Left ventricle myocardium inferior (tissue), 1 donor: ENCODE measurements at regions not wholly inside any gene's neighbourhood (a gene's known extent, or its start where the extent isn't known, plus 50 kb on each side); places are given as distances from the start of the nearest gene placed in this dataset.
"Not testable (repeated sequence)": the region's sequence is repeated elsewhere in the genome, so short reads cannot be mapped to it uniquely, and the experiment has no call there.

Experiments used
- DNase-seq: peaks from one replicate; pipeline ENCODE4 v3.0.0-alpha.2; 2020
- H3K27ac ChIP-seq: fragments of 200-600 bp; replicated peaks from 2 replicates; pipeline ENCODE4 v1.8.0; 2021
- H3K27me3 ChIP-seq: fragments of 200-600 bp; 2 replicates; pipeline ENCODE4 v1.8.0; 2021; ENCODE audit warnings: low read depth
- H3K36me3 ChIP-seq: fragments of 200-600 bp; 2 replicates; pipeline ENCODE4 v1.8.0; 2021
- H3K4me1 ChIP-seq: fragments of 200-600 bp; 2 replicates; pipeline ENCODE4 v1.8.0; 2021
- H3K4me3 ChIP-seq: fragments of 200-600 bp; 2 replicates; pipeline ENCODE4 v1.8.0; 2021; ENCODE audit warnings: mild to moderate bottlenecking, moderate library complexity
- H3K9me3 ChIP-seq: fragments of 200-600 bp; replicated peaks from 2 replicates; pipeline ENCODE4 v1.8.0; 2021
- CTCF ChIP-seq: fragments of 200-600 bp; IDR thresholded peaks from 2 replicates; pipeline ENCODE4 v1.8.0; 2021; ENCODE audit warnings: antibody characterized with exemption, mild to moderate bottlenecking, borderline replicate concordance
- intact Hi-C: fragments of 100-400 bp; cut with micrococcal nuclease; formaldehyde crosslinking; loops from one replicate; pipeline ENCODE4 v1.11.0; 2022
- donor health status: DM: no; HTN: yes; CAD: no; lungs with severe emphysema.

- intact Hi-C loops: no loop called here
- H3K36me3 ChIP-seq: no peaks in the 10 kb centered on the region
- peak; percentile 48 for DNase-seq
- H3K4me1 ChIP-seq: peaks cover 37% of the 10 kb centered on the region
- H3K27me3 ChIP-seq: no peaks in the 10 kb centered on the region
- peak overlapping the region; percentile 93 for H3K27ac ChIP-seq
- no peak for TF ChIP-seq CTCF
- no peak overlapping the region for H3K4me3 ChIP-seq
- peaks cover 3% of the 10 kb centered on the region for H3K9me3 ChIP-seq
Observed at GRCh38 chr7:46600340-46600739, 679.3 kb upstream of the IGFBP3 start.

- intact Hi-C loops, H3K36me3 ChIP-seq: not testable (repeated sequence)
Observed at GRCh38 chr7:46594831-46595230, 673.8 kb upstream of the IGFBP3 start.

GRCh38 chr7:46590918-46591905 is 670.1 kb upstream of the IGFBP3 start:
- not testable (repeated sequence) for H3K36me3 ChIP-seq

More at GRCh38 chr7:46594831-46595230, 673.8 kb upstream of the IGFBP3 start:
- H3K4me1 ChIP-seq, H3K27ac ChIP-seq, H3K27me3 ChIP-seq, DNase-seq, H3K4me3 ChIP-seq: not testable (repeated sequence)
- H3K9me3 ChIP-seq: peaks cover 18% of the 10 kb centered on the region

GRCh38 chr7:46589286-46589685 is 668.2 kb upstream of the IGFBP3 start:
- Histone ChIP-seq H3K4me3 (no peak overlapping the region), H3K36me3 (no peaks in the 10 kb centered on the region), H3K27ac (no peak overlapping the region), H3K9me3 (peaks cover 15% of the 10 kb centered on the region), H3K4me1 (no peaks in the 10 kb centered on the region), H3K27me3 (no peaks in the 10 kb centered on the region)
- intact Hi-C loops: no loop called here
- TF ChIP-seq CTCF: no peak
- DNase-seq: no peak

More at GRCh38 chr7:46590918-46591905, 670.1 kb upstream of the IGFBP3 start:
- DNase-seq, intact Hi-C loops, H3K27me3 ChIP-seq, H3K27ac ChIP-seq, H3K4me1 ChIP-seq, H3K4me3 ChIP-seq: not testable (repeated sequence)
- H3K9me3 ChIP-seq: peaks cover 18% of the 10 kb centered on the region

GRCh38 chr7:46586406-46586805 is 665.3 kb upstream of the IGFBP3 start:
- no peaks in the 10 kb centered on the region for H3K9me3 ChIP-seq
- intact Hi-C loops: no loop called here
- H3K4me1 ChIP-seq: no peaks in the 10 kb centered on the region
- no peak overlapping the region for H3K4me3 ChIP-seq
- no peak for TF ChIP-seq CTCF
- H3K27me3 ChIP-seq: no peaks in the 10 kb centered on the region
- H3K36me3 ChIP-seq: no peaks in the 10 kb centered on the region
- H3K27ac ChIP-seq: no peak overlapping the region
- no peak for DNase-seq

GRCh38 chr7:46583656-46584055 is 662.6 kb upstream of the IGFBP3 start:
- intact Hi-C loops: no loop called here
- H3K27ac ChIP-seq: no peak overlapping the region
- H3K9me3 ChIP-seq: no peaks in the 10 kb centered on the region
- H3K27me3 ChIP-seq: no peaks in the 10 kb centered on the region
- no peaks in the 10 kb centered on the region for H3K36me3 ChIP-seq
- no peaks in the 10 kb centered on the region for H3K4me1 ChIP-seq
- H3K4me3 ChIP-seq: no peak overlapping the region
- no peak for TF ChIP-seq CTCF
- DNase-seq: no peak
